WERI-Rb-1 (cell line): ENCODE measurements at regions not wholly inside any gene's neighbourhood (a gene's known extent, or its start where the extent isn't known, plus 50 kb on each side); places are given as distances from the start of the nearest gene placed in this dataset.
"Not testable (repeated sequence)": the region's sequence is repeated elsewhere in the genome, so short reads cannot be mapped to it uniquely, and the experiment has no call there.

Source experiments
- DNase-seq: peaks from one replicate; pipeline ENCODE4 v3.0.0-alpha.2; 2020
- H3K27ac ChIP-seq: fragments of 250-450 bp; sonication (Bioruptor Pico); 2 replicates; pipeline ENCODE4 v1.5.1; 2020; ENCODE audit warnings: mild to moderate bottlenecking, moderate library complexity
- H3K27me3 ChIP-seq: fragments of 250-450 bp; sonication (Bioruptor Pico); 2 replicates; pipeline ENCODE4 v1.5.1; 2021; ENCODE audit warnings: mild to moderate bottlenecking, low read depth, moderate library complexity; ENCODE audit not compliant: insufficient read depth, severe bottlenecking
- H3K36me3 ChIP-seq: fragments of 250-450 bp; sonication (Bioruptor Pico); 2 replicates; pipeline ENCODE4 v1.5.1; 2020; ENCODE audit warnings: mild to moderate bottlenecking, moderate library complexity
- H3K4me3 ChIP-seq: 2 replicates; pipeline ENCODE4 v1.5.1; 2011; ENCODE audit warnings: low read depth, mild to moderate bottlenecking, control low read depth, low read length
- H3K9me3 ChIP-seq: fragments of 250-450 bp; sonication (Bioruptor Pico); 2 replicates; pipeline ENCODE4 v1.5.1; 2021; ENCODE audit warnings: mild to moderate bottlenecking, moderate library complexity; ENCODE audit not compliant: severe bottlenecking
- CTCF ChIP-seq: IDR thresholded peaks from 2 replicates; pipeline ENCODE4 v1.5.1; 2011; ENCODE audit warnings: low read depth, mild to moderate bottlenecking, control low read depth, inconsistent platforms, low read length

DNA sequence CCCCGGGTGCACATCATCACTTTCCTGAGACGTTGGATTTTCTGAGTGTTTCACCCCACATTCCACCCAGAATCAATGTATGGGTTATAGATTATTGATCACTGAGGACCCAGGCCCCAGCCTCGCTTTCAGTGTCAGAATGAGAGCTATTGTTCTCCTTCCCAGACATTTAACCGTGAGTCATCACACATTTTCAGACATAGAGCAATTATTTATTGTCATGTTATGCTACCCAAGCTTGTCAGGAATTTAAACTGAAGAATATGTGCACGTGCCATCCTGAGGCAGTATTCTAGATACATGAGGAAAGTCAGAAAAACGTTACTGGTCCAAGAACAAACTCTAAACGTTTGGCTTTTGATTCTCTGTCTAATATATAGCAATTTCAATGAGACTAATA is 276.6 kb upstream of the ZNF507 start:
- no peak overlapping the region for H3K27ac ChIP-seq
- H3K27me3 ChIP-seq = no peaks in the 10 kb centered on the region
- no peaks in the 10 kb centered on the region for H3K36me3 ChIP-seq
- no peak for DNase-seq
- TF ChIP-seq CTCF = no peak
- no peaks in the 10 kb centered on the region for H3K9me3 ChIP-seq
- H3K4me3 ChIP-seq = no peak overlapping the region

DNA sequence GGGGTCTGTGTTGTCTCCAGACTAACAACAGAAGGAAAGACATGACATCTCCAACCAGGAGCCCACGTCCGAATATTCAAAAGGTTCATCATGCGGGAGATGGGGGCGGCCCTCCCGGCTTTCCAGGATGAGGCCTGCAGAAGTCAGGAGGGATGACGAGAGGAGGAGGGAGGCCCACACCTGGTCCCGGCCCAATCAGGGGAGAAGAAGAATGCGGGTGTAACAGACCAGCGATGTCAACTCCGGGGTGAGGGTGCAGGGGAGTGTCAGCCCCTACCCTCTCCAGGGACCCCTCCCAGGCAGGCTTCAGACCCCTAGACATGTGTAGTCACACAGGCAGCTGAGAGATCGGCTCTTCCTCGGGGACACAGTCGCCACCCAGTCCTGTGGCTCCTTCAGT is 275.3 kb upstream of the ZNF507 start:
- no peaks in the 10 kb centered on the region for H3K27me3 ChIP-seq
- H3K9me3 ChIP-seq = no peaks in the 10 kb centered on the region
- H3K36me3 ChIP-seq = no peaks in the 10 kb centered on the region
- TF ChIP-seq CTCF = no peak
- H3K27ac ChIP-seq = no peak overlapping the region
- no peak for DNase-seq
- no peak overlapping the region for H3K4me3 ChIP-seq

- Histone ChIP-seq H3K4me3 (no peak overlapping the region), H3K9me3 (no peaks in the 10 kb centered on the region), H3K27ac (no peak overlapping the region), H3K36me3 (no peaks in the 10 kb centered on the region), H3K27me3 (no peaks in the 10 kb centered on the region)
- no peak for TF ChIP-seq CTCF
- DNase-seq = no peak
Observed at GRCh38 chr19:32082028-32082427, 263.4 kb upstream of the ZNF507 start.

DNA sequence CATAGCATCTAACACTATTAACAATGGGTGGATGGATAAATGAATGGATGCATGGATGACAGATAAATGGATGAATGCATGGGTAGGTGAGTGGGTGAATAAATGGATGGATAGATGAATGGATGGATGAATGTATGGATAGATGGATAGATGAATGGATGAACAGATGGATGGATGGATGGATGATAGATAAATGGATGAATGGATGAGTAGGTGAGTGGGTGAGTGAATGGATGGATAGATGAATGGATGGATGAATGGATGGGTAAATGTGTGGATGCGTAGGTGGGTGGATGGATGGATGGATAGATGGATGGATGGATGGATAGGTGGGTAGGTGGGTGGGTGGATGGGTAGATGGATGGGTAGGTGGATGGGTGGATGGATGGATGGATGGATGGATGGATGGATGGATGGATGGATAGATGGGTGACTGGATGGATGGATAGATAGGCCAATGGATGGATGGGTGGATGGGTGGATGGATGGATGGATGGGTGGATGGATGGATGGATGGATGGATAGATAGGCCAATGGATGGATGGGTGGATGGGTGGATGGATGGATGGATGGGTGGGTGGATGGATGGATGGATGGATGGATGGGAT is 260.6 kb upstream of the ZNF507 start:
- not testable (repeated sequence) for H3K4me3 ChIP-seq, H3K27ac ChIP-seq, H3K27me3 ChIP-seq, H3K36me3 ChIP-seq, H3K9me3 ChIP-seq, DNase-seq

DNA sequence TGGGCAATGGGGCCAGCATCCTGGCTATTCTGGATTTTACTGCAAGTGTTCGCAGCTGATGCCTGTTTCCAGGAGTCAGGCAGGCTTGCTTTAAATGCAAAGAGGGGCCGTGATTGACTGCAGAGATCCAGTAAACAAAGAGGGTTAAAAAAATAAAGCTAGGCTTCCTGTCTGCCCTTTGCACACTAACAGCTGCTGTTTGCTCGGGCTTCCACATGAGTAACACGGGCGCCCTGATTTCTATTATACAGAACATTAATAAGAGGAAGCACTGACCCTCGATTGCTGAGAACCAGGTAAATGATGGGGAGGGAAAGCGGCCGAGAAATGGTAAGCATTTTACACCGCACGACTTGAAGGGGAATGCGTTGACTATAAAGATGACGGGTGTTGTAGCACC is 254.2 kb upstream of the ZNF507 start:
- Histone ChIP-seq H3K9me3 (no peaks in the 10 kb centered on the region), H3K27ac (no peak overlapping the region), H3K36me3 (no peaks in the 10 kb centered on the region), H3K4me3 (no peak overlapping the region), H3K27me3 (no peaks in the 10 kb centered on the region)
- no peak for TF ChIP-seq CTCF
- DNase-seq = no peak

- no peaks in the 10 kb centered on the region for H3K36me3 ChIP-seq
- H3K27me3 ChIP-seq = no peaks in the 10 kb centered on the region
- no peak overlapping the region for H3K4me3 ChIP-seq
- no peak for DNase-seq
- H3K9me3 ChIP-seq = no peaks in the 10 kb centered on the region
- H3K27ac ChIP-seq = no peak overlapping the region
- no peak for TF ChIP-seq CTCF
Observed at GRCh38 chr19:32097011-32097410, 248.4 kb upstream of the ZNF507 start.
